ENCODE measurements at regions not wholly inside any gene's neighbourhood (a gene's known extent, or its start where the extent isn't known, plus 50 kb on each side); places are given as distances from the start of the nearest gene placed in this dataset.
"Not testable (repeated sequence)": the region's sequence is repeated elsewhere in the genome, so short reads cannot be mapped to it uniquely, and the experiment has no call there.

DNA sequence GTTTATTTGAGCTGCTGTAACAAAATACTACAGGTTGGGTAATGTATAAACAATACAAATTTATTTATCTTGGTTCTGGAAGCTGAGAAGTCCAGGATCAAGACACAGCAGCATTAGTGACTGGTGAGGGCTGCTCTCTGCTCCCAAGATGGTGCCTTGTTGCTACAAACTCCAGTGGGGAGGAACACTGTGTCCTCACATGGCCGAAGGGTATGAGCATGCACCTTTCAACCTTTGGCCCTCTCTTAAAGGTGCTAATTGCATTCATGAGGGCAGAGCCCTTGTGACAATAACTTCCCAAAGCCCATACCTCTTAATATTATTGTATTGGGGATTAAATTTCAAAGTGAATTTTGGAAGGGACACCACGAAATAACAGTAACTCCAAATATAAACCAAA is 55.3 kb upstream of the ATP1B1 start:
- H2AK5ac ChIP-seq (ENCODE audit: low read length): no peak overlapping the region
- no peak overlapping the region for H3K4me3 ChIP-seq (ENCODE audit: low read depth, low read length)
- H3K79me2 ChIP-seq (ENCODE audit: control insufficient read depth, insufficient read depth, low read length, poor library complexity): no peaks in the 10 kb centered on the region
- no peaks in the 10 kb centered on the region for H3K36me3 ChIP-seq (ENCODE audit: control insufficient read depth in 1 of 2, insufficient read depth in 2 of 2, low read length in 2 of 2)
- no peak overlapping the region for H2BK12ac ChIP-seq (ENCODE audit: low read length)
- no peak overlapping the region for H3K4me2 ChIP-seq (ENCODE audit: low read length)
- H3K4ac ChIP-seq (ENCODE audit: low read depth, low read length): no peak overlapping the region
- H2BK5ac ChIP-seq (ENCODE audit: low read depth, low read length, poor library complexity): no peak overlapping the region
- no peak overlapping the region for H3K23ac ChIP-seq (ENCODE audit: low read length)
- no peaks in the 10 kb centered on the region for H3K9me3 ChIP-seq (ENCODE audit: insufficient read depth, low read depth, low read length)
- H2BK120ac ChIP-seq (ENCODE audit: insufficient read depth, low read length, poor library complexity): no peak overlapping the region
- no peak overlapping the region for H3K14ac ChIP-seq (ENCODE audit: low read length)
- H3K18ac ChIP-seq (ENCODE audit: low read length): no peak overlapping the region
- H3K79me1 ChIP-seq (ENCODE audit: low read length): peaks cover 2% of the 10 kb centered on the region
- H4K91ac ChIP-seq (ENCODE audit: low read depth, low read length): no peak overlapping the region
- peaks cover 11 to 12% of the 10 kb centered on the region in 2 experiments for H3K4me1 ChIP-seq (ENCODE audit: control insufficient read depth in 1 of 2, insufficient read depth in 2 of 2, low read length in 2 of 2)
- no peak overlapping the region for H4K8ac ChIP-seq (ENCODE audit: low read depth, low read length)
- no peak for DNase-seq
- no peak overlapping the region for H3K27ac ChIP-seq (ENCODE audit: low read depth, low read length)
- no peaks in the 10 kb centered on the region for H3K27me3 ChIP-seq (ENCODE audit: insufficient read depth, low read length)
- no CpG with 5 or more reads among the region's 2 CpGs for WGBS (ENCODE audit: extremely low coverage, insufficient coverage, insufficient read length)
- H2AFZ ChIP-seq (ENCODE audit: insufficient read depth, low read length, poor library complexity): no peak overlapping the region
- no peak overlapping the region for H4K12ac ChIP-seq (ENCODE audit: low read depth, low read length)
- H3K9ac ChIP-seq (ENCODE audit: low read length): no peak overlapping the region

GRCh38 chr1:169052171-169052570 is 54.3 kb upstream of the ATP1B1 start:
- H2BK120ac ChIP-seq (ENCODE audit: insufficient read depth, low read length, poor library complexity); H3K4me2 ChIP-seq (ENCODE audit: low read length); H4K91ac ChIP-seq (ENCODE audit: low read depth, low read length); H3K9ac ChIP-seq (ENCODE audit: low read length); H4K8ac ChIP-seq (ENCODE audit: low read depth, low read length); H3K23ac ChIP-seq (ENCODE audit: low read length); H4K12ac ChIP-seq (ENCODE audit: low read depth, low read length); H3K36me3 ChIP-seq (ENCODE audit: control insufficient read depth in 1 of 2, insufficient read depth in 2 of 2, low read length in 2 of 2); H3K79me1 ChIP-seq (ENCODE audit: low read length); H3K18ac ChIP-seq (ENCODE audit: low read length); H2BK12ac ChIP-seq (ENCODE audit: low read length); H3K4ac ChIP-seq (ENCODE audit: low read depth, low read length); H2AK5ac ChIP-seq (ENCODE audit: low read length); H2AFZ ChIP-seq (ENCODE audit: insufficient read depth, low read length, poor library complexity); H3K9me3 ChIP-seq (ENCODE audit: insufficient read depth, low read depth, low read length); DNase-seq; H3K27me3 ChIP-seq (ENCODE audit: insufficient read depth, low read length); H3K4me3 ChIP-seq (ENCODE audit: low read depth, low read length); H3K27ac ChIP-seq (ENCODE audit: low read depth, low read length); H2BK5ac ChIP-seq (ENCODE audit: low read depth, low read length, poor library complexity); H3K14ac ChIP-seq (ENCODE audit: low read length); H3K79me2 ChIP-seq (ENCODE audit: control insufficient read depth, insufficient read depth, low read length, poor library complexity): not testable (repeated sequence)
- peaks cover 10 to 12% of the 10 kb centered on the region in 2 experiments for H3K4me1 ChIP-seq (ENCODE audit: control insufficient read depth in 1 of 2, insufficient read depth in 2 of 2, low read length in 2 of 2)
- whole genome bisulfite sequencing (ENCODE audit: extremely low coverage, insufficient coverage, insufficient read length): no CpG with 5 or more reads among the region's 5 CpGs

GRCh38 chr1:169052727-169053126 is 53.8 kb upstream of the ATP1B1 start:
- Histone ChIP-seq H3K79me1 (ENCODE audit: low read length) (no peaks in the 10 kb centered on the region), H3K4ac (ENCODE audit: low read depth, low read length) (no peak overlapping the region), H4K8ac (ENCODE audit: low read depth, low read length) (no peak overlapping the region), H4K91ac (ENCODE audit: low read depth, low read length) (no peak overlapping the region), H3K36me3 (ENCODE audit: control insufficient read depth in 1 of 2, insufficient read depth in 2 of 2, low read length in 2 of 2) (no peaks in the 10 kb centered on the region), H4K12ac (ENCODE audit: low read depth, low read length) (no peak overlapping the region), H3K79me2 (ENCODE audit: control insufficient read depth, insufficient read depth, low read length, poor library complexity) (no peaks in the 10 kb centered on the region), H2BK5ac (ENCODE audit: low read depth, low read length, poor library complexity) (no peak overlapping the region), H3K27me3 (ENCODE audit: insufficient read depth, low read length) (no peaks in the 10 kb centered on the region), H3K9me3 (ENCODE audit: insufficient read depth, low read depth, low read length) (no peaks in the 10 kb centered on the region), H2BK12ac (ENCODE audit: low read length) (no peak overlapping the region), H3K14ac (ENCODE audit: low read length) (no peak overlapping the region), H3K23ac (ENCODE audit: low read length) (no peak overlapping the region), H3K4me2 (ENCODE audit: low read length) (no peak overlapping the region), H2BK120ac (ENCODE audit: insufficient read depth, low read length, poor library complexity) (no peak overlapping the region), H3K27ac (ENCODE audit: low read depth, low read length) (no peak overlapping the region), H3K4me3 (ENCODE audit: low read depth, low read length) (no peak overlapping the region), H3K9ac (ENCODE audit: low read length) (no peak overlapping the region), H3K4me1 (ENCODE audit: control insufficient read depth in 1 of 2, insufficient read depth in 2 of 2, low read length in 2 of 2) (peaks cover 7 to 9% of the 10 kb centered on the region in 2 experiments), H2AK5ac (ENCODE audit: low read length) (no peak overlapping the region), H2AFZ (ENCODE audit: insufficient read depth, low read length, poor library complexity) (no peak overlapping the region), H3K18ac (ENCODE audit: low read length) (no peak overlapping the region)
- DNase-seq: peak in 1 of 2 donors; percentile 24
- no CpG with 5 or more reads among the region's 1 CpG for WGBS (ENCODE audit: extremely low coverage, insufficient coverage, insufficient read length)

DNA sequence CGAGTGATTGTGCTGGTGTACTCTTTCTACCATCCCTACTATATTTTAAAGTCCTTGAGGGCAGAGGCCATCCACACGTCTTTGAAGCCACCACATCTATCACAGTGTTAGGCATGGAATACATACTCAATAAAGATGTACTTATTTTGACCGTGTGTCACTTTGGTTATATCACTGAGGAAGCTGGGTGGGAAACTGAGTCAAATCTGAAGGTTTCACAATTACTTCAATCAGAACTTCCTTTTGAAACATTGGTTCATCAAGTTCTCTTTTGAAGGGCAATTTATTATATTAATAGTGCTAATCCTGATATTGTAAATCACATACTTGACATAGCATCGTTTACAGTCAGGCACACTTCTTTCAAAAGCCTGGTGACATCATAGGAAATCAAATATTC is 53.3 kb upstream of the ATP1B1 start:
- H2BK12ac ChIP-seq (ENCODE audit: low read length): no peak overlapping the region
- H3K9me3 ChIP-seq (ENCODE audit: insufficient read depth, low read depth, low read length): no peaks in the 10 kb centered on the region
- no peak overlapping the region for H4K91ac ChIP-seq (ENCODE audit: low read depth, low read length)
- WGBS (ENCODE audit: extremely low coverage, insufficient coverage, insufficient read length): no CpG with 5 or more reads among the region's 4 CpGs
- no peaks in the 10 kb centered on the region for H3K27me3 ChIP-seq (ENCODE audit: insufficient read depth, low read length)
- no peak overlapping the region for H3K4me2 ChIP-seq (ENCODE audit: low read length)
- DNase-seq: no peak
- H3K79me1 ChIP-seq (ENCODE audit: low read length): no peaks in the 10 kb centered on the region
- no peak overlapping the region for H3K18ac ChIP-seq (ENCODE audit: low read length)
- no peak overlapping the region for H2AK5ac ChIP-seq (ENCODE audit: low read length)
- no peak overlapping the region for H3K4ac ChIP-seq (ENCODE audit: low read depth, low read length)
- H3K79me2 ChIP-seq (ENCODE audit: control insufficient read depth, insufficient read depth, low read length, poor library complexity): no peaks in the 10 kb centered on the region
- no peak overlapping the region for H2AFZ ChIP-seq (ENCODE audit: insufficient read depth, low read length, poor library complexity)
- no peak overlapping the region for H2BK5ac ChIP-seq (ENCODE audit: low read depth, low read length, poor library complexity)
- no peak overlapping the region for H3K27ac ChIP-seq (ENCODE audit: low read depth, low read length)
- H3K4me3 ChIP-seq (ENCODE audit: low read depth, low read length): no peak overlapping the region
- H3K9ac ChIP-seq (ENCODE audit: low read length): no peak overlapping the region
- H3K4me1 ChIP-seq (ENCODE audit: control insufficient read depth in 1 of 2, insufficient read depth in 2 of 2, low read length in 2 of 2): peaks cover 3 to 4% of the 10 kb centered on the region in 2 experiments
- no peak overlapping the region for H4K8ac ChIP-seq (ENCODE audit: low read depth, low read length)
- no peak overlapping the region for H3K23ac ChIP-seq (ENCODE audit: low read length)
- H3K36me3 ChIP-seq (ENCODE audit: control insufficient read depth in 1 of 2, insufficient read depth in 2 of 2, low read length in 2 of 2): no peaks in the 10 kb centered on the region
- no peak overlapping the region for H3K14ac ChIP-seq (ENCODE audit: low read length)
- no peak overlapping the region for H2BK120ac ChIP-seq (ENCODE audit: insufficient read depth, low read length, poor library complexity)
- H4K12ac ChIP-seq (ENCODE audit: low read depth, low read length): no peak overlapping the region
